Kidney (tissue), 13 donors: ENCODE measurements at regions not wholly inside any gene's neighbourhood (a gene's known extent, or its start where the extent isn't known, plus 50 kb on each side); places are given as distances from the start of the nearest gene placed in this dataset.

ENCODE experiments used
- DNase-seq, 5 donors: peaks; one replicate each; pipeline ENCODE4 v3.0.0-alpha.2; 2013 to 2020
- FAIRE-seq: peaks from 2 replicates; lab custom pipeline; 2012; peaks lifted over from hg19 to GRCh38; lab: Jason Lieb, UNC
- H3K27ac ChIP-seq, 2 donors: one replicate each; pipeline ENCODE4 v1.7.0; 2013; ENCODE audit warnings: low read depth in 2 of 2, low read length in 2 of 2, inconsistent platforms in 1 of 2
- H3K27me3 ChIP-seq: one replicate; pipeline ENCODE4 v1.7.1; 2013; ENCODE audit warnings: low read length, inconsistent platforms; ENCODE audit not compliant: control insufficient read depth, insufficient read depth
- H3K36me3 ChIP-seq, 3 donors: one replicate each; pipeline versions ENCODE4 v1.7.0 to v1.7.1; 2013; ENCODE audit warnings: low read length in 3 of 3, control low read depth in 1 of 3, inconsistent platforms in 1 of 3; ENCODE audit not compliant: insufficient read depth in 3 of 3, control insufficient read depth in 2 of 3
- H3K4me1 ChIP-seq, 3 donors: one replicate each; pipeline versions ENCODE4 v1.7.0 to v1.7.1; 2013; ENCODE audit warnings: low read length in 3 of 3, inconsistent platforms in 1 of 3, low read depth in 1 of 3; ENCODE audit not compliant: control insufficient read depth in 2 of 3, insufficient read depth in 2 of 3
- H3K4me3 ChIP-seq, 3 donors: one replicate each; pipeline versions ENCODE4 v1.7.0 to v1.8.1; 2013; ENCODE audit warnings: low read length in 3 of 3, control low read depth in 1 of 3, inconsistent platforms in 1 of 3
- H3K9ac ChIP-seq, 3 donors: one replicate each; pipeline versions ENCODE4 v1.7.0 to v1.7.1; 2013; ENCODE audit warnings: low read length in 3 of 3, control low read depth in 1 of 3, inconsistent platforms in 1 of 3
- H3K9me3 ChIP-seq, 3 donors: one replicate each; pipeline versions ENCODE4 v1.7.0 to v1.7.1; 2013; ENCODE audit warnings: low read length in 3 of 3, control low read depth in 1 of 3, inconsistent platforms in 1 of 3; ENCODE audit not compliant: control insufficient read depth in 2 of 3, insufficient read depth in 1 of 3
- intact Hi-C: fragments of 100-400 bp; cut with DNase I; formaldehyde crosslinking; loops from one replicate; pipeline ENCODE4 v1.11.1; 2022
- TF ChIP-seq, protein P1 (sequence below): IDR thresholded peaks from 3 replicates; pipeline ENCODE4 v1.5.1; 2012; ENCODE audit warnings: mild to moderate bottlenecking, moderate library complexity, borderline replicate concordance; ENCODE audit not compliant: insufficient read depth; ENCODE audit errors: extremely low read depth
- donor health status: control.
- donor health status: control.
- donor health status: control.
- donor health status: control.
- donor health status: control.
- donor health status: DM: yes; HTN: yes; CAD: no.
- donor health status: Normal renal cell carcinoma (clear cell type).

DNA sequence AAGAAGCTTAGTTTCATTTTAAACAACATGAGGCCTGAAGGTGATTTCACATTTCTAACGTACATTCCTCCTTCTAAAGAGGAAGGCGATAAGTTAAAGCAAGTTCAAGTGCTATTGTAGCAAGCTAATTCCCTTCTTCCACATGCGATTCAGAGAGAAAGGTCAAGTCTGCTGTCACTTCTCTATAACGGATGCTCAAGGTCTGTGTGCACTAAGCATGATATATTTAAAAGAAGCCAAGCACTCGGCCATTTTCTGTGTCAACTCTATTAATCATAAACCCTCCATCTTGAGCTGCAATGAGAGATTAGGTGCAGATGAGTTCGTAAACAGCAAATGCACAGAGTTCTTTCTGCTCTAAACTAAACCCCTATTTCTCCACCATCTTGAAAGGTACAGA, 568.8 kb upstream of the ZFHX3 start:
- no peak overlapping the region for H3K4me3 ChIP-seq
- TF ChIP-seq, protein P1, sequence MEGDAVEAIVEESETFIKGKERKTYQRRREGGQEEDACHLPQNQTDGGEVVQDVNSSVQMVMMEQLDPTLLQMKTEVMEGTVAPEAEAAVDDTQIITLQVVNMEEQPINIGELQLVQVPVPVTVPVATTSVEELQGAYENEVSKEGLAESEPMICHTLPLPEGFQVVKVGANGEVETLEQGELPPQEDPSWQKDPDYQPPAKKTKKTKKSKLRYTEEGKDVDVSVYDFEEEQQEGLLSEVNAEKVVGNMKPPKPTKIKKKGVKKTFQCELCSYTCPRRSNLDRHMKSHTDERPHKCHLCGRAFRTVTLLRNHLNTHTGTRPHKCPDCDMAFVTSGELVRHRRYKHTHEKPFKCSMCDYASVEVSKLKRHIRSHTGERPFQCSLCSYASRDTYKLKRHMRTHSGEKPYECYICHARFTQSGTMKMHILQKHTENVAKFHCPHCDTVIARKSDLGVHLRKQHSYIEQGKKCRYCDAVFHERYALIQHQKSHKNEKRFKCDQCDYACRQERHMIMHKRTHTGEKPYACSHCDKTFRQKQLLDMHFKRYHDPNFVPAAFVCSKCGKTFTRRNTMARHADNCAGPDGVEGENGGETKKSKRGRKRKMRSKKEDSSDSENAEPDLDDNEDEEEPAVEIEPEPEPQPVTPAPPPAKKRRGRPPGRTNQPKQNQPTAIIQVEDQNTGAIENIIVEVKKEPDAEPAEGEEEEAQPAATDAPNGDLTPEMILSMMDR: no peak
- DNase-seq (no peak), FAIRE-seq (no peak)
- H3K36me3 ChIP-seq: no peaks in the 10 kb centered on the region
- no peak overlapping the region for H3K9ac ChIP-seq
- no peak overlapping the region for H3K27ac ChIP-seq
- H3K27me3 ChIP-seq: peaks cover 8% of the 10 kb centered on the region
- no peaks in the 10 kb centered on the region for H3K9me3 ChIP-seq
- intact Hi-C loops: no loop called here
- no peaks in the 10 kb centered on the region for H3K4me1 ChIP-seq

DNA sequence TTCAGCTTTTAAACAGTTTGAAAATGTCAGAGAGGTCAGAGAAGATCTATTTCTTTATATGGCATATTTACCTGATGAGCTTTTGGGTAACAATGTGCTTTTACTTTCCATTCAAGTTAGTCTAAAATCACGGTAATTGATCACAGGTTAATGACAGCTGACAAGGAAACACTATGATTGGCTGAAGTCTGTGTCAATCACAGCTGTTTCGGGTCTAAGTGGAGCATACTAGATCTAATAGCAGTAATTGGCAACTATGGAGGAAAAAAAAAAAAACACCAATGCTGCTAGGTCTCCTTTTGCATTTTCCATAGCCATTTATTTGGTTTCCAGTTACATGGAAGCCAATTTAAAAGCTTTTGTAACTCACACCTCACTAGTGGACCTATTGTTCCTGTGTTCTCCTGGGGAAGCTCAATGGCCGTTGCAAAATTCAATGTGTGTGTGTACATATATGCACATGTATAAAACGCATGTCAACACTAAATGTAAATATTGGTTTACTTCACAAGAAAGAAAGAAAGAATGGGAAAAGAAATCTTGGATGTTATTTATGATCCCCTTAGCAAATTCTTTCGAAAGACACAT, 568.3 kb upstream of the ZFHX3 start:
- Histone ChIP-seq H3K36me3 (no peaks in the 10 kb centered on the region), H3K27ac (no peak overlapping the region), H3K27me3 (peaks cover 8% of the 10 kb centered on the region), H3K4me1 (no peaks in the 10 kb centered on the region), H3K4me3 (no peak overlapping the region), H3K9me3 (no peaks in the 10 kb centered on the region), H3K9ac (no peak overlapping the region)
- TF ChIP-seq, protein P1: no peak
- DNase-seq: no peak
- intact Hi-C loops: no loop called here
- FAIRE-seq: no peak

DNA sequence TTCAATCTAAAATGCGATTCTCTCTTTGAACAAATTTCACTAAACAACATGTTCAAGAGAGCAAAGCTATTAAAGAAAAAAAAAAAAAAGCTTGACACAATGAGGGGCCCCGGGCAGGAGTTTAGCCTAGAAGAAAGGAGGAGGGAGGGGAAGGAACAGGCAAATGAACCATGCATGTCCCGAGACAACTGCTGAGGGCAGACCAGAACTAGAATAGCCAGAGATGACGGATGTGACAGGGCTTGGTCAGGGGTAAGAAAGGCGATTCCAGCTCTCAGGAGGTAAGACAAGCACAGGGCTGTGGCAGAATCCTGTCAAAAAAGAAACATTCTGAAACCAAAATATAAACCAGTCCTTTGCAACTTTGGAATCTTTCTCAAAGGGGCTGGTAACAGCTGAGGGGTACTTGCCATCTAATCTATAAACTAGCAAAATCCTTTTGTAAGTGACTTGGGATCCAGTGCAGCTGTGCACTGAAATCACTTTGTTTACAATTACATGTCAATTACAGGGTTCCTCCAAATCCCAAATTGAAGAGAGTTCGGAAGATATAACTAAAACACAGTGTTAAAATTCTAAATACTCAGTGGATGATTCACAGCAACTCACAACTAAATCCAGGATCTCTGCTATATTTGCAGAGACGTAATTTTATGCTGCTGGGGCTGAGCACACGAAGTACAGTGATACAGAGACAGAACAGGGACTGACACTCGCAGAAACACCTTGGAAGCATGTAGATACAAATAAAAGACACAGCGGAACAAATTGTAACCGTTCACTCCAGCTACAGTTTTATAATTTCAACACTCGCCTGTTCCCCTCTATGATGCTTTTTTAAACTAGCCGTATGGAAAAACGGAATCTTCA, 567.4 kb upstream of the ZFHX3 start:
- Histone ChIP-seq H3K4me1 (no peaks in the 10 kb centered on the region), H3K36me3 (no peaks in the 10 kb centered on the region), H3K9me3 (no peaks in the 10 kb centered on the region), H3K4me3 (no peak overlapping the region), H3K9ac (no peak overlapping the region), H3K27me3 (peaks cover 15% of the 10 kb centered on the region), H3K27ac (no peak overlapping the region)
- intact Hi-C loops: no loop called here
- DNase-seq (no peak), FAIRE-seq (no peak)
- TF ChIP-seq, protein P1: no peak
